ENCODE measurements at regions not wholly inside any gene's neighbourhood (a gene's known extent, or its start where the extent isn't known, plus 50 kb on each side); places are given as distances from the start of the nearest gene placed in this dataset.
A peak's percentile ranks its signal among the peaks of the same experiment; 100 is the strongest.

GRCh38 chr12:76685246-76685678 is 78.7 kb upstream of the ZDHHC17 start (continued):
- peak; percentile 34; the same call in 1 of the 2 replicates for TF ChIP-seq ZIC2 (tag by site-specific recombination; IDR thresholded peaks at IDR 0.05)
- TF ChIP-seq IKZF3 (tag by site-specific recombination; IDR thresholded peaks at IDR 0.05) = no peak
- TF ChIP-seq FEZF1 (tag by site-specific recombination; IDR thresholded peaks at IDR 0.05) = no peak
- TF ChIP-seq OSR2 (tag by site-specific recombination; IDR thresholded peaks at IDR 0.05) = no peak
- no peak for TF ChIP-seq ZNF777 (tag by site-specific recombination; IDR thresholded peaks at IDR 0.05; ENCODE audit: borderline replicate concordance)
- TF ChIP-seq MYNN (tag by site-specific recombination; IDR thresholded peaks at IDR 0.05; ENCODE audit: borderline replicate concordance) = no peak
- no peak for TF ChIP-seq KLF16 (tag by site-specific recombination; IDR thresholded peaks at IDR 0.05)
- TF ChIP-seq, protein P1, sequence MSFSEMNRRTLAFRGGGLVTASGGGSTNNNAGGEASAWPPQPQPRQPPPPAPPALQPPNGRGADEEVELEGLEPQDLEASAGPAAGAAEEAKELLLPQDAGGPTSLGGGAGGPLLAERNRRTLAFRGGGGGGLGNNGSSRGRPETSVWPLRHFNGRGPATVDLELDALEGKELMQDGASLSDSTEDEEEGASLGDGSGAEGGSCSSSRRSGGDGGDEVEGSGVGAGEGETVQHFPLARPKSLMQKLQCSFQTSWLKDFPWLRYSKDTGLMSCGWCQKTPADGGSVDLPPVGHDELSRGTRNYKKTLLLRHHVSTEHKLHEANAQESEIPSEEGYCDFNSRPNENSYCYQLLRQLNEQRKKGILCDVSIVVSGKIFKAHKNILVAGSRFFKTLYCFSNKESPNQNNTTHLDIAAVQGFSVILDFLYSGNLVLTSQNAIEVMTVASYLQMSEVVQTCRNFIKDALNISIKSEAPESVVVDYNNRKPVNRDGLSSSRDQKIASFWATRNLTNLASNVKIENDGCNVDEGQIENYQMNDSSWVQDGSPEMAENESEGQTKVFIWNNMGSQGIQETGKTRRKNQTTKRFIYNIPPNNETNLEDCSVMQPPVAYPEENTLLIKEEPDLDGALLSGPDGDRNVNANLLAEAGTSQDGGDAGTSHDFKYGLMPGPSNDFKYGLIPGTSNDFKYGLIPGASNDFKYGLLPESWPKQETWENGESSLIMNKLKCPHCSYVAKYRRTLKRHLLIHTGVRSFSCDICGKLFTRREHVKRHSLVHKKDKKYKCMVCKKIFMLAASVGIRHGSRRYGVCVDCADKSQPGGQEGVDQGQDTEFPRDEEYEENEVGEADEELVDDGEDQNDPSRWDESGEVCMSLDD (tag by site-specific recombination; IDR thresholded peaks at IDR 0.05) = no peak
- TF ChIP-seq ZNF645 (tag by site-specific recombination; IDR thresholded peaks at IDR 0.05) = no peak
- TF ChIP-seq ZBTB17 (tag by site-specific recombination; IDR thresholded peaks at IDR 0.05) = 0 out of 2 replicates have a peak, but pooled peaks have one; percentile 34
- TF ChIP-seq ZNF561 (tag by site-specific recombination; IDR thresholded peaks at IDR 0.05; ENCODE audit: borderline replicate concordance) = no peak
- TF ChIP-seq ZBTB11 (tag by site-specific recombination; conservative IDR thresholded peaks at IDR 0.05; ENCODE audit: low read depth) = no peak
- TF ChIP-seq, protein P2, sequence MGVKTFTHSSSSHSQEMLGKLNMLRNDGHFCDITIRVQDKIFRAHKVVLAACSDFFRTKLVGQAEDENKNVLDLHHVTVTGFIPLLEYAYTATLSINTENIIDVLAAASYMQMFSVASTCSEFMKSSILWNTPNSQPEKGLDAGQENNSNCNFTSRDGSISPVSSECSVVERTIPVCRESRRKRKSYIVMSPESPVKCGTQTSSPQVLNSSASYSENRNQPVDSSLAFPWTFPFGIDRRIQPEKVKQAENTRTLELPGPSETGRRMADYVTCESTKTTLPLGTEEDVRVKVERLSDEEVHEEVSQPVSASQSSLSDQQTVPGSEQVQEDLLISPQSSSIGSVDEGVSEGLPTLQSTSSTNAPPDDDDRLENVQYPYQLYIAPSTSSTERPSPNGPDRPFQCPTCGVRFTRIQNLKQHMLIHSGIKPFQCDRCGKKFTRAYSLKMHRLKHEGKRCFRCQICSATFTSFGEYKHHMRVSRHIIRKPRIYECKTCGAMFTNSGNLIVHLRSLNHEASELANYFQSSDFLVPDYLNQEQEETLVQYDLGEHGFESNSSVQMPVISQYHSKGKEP (tag by site-specific recombination; IDR thresholded peaks at IDR 0.05) = peak; percentile 95
- no peak for TF ChIP-seq ZNF664 (tag by site-specific recombination; IDR thresholded peaks at IDR 0.05)
- TF ChIP-seq, protein P3, sequence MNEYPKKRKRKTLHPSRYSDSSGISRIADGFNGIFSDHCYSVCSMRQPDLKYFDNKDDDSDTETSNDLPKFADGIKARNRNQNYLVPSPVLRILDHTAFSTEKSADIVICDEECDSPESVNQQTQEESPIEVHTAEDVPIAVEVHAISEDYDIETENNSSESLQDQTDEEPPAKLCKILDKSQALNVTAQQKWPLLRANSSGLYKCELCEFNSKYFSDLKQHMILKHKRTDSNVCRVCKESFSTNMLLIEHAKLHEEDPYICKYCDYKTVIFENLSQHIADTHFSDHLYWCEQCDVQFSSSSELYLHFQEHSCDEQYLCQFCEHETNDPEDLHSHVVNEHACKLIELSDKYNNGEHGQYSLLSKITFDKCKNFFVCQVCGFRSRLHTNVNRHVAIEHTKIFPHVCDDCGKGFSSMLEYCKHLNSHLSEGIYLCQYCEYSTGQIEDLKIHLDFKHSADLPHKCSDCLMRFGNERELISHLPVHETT (tag by site-specific recombination; IDR thresholded peaks at IDR 0.05) = no peak
- TF ChIP-seq ZNF138 (tag by site-specific recombination; IDR thresholded peaks at IDR 0.05; ENCODE audit: borderline replicate concordance) = no peak

DNA sequence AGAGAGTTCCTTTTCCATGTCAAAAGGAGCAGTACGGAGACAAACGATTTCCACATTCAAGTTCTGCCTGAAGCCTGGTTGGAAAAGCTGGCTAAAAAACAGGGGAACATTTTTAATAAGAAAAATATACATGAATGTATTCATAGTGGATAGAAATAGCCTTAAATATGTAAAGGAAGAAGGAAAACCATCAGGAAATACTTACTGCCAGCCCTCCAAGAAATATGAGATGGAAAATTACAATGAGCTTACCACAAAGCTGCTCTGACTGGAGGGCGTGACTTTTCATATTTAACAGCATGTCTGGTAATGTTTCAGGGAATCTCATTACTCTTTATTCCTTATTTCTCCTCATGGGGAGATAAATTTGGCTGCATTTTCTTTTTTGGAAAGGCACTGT is 75.9 kb upstream of the ZDHHC17 start:
- ChIA-PET POLR2A (no interaction called here), CTCF (interaction anchor here (0.5 to 2.3 kb wide), 7 partner anchors 13 to 459 kb away, joined by 3 to 8 read pairs (median 5); no protein-coding TSS in a partner anchor)
- Histone ChIP-seq H3K27ac (ENCODE audit: extremely low read depth, low read depth, low read length) (no peak overlapping the region), H3K4me1 (ENCODE audit: control insufficient read depth, insufficient read depth, low read length) (peaks cover 10% of the 10 kb centered on the region), H3K36me3 (ENCODE audit: control insufficient read depth in 2 of 2, insufficient read depth in 1 of 2, low read length in 2 of 2) (no peaks in the 10 kb centered on the region), H3K9me3 (ENCODE audit: control insufficient read depth, insufficient read depth, low read depth, low read length) (no peaks in the 10 kb centered on the region), H3K4me3 (ENCODE audit: low read depth, low read length) (no peak overlapping the region)
- TF ChIP-seq GLIS1 (tag by site-specific recombination; IDR thresholded peaks at IDR 0.05) = no peak
- TF ChIP-seq ZNF335 (tag by site-specific recombination; conservative IDR thresholded peaks at IDR 0.05) = peak; percentile 33; the same call in 1 of the 2 replicates
